DOHH2 (cell line): ENCODE measurements at regions not wholly inside any gene's neighbourhood (a gene's known extent, or its start where the extent isn't known, plus 50 kb on each side); places are given as distances from the start of the nearest gene placed in this dataset.

Experiments
- H3F3A ChIP-seq: fragments of 200-600 bp; sonication (generic), shearing (Covaris generic); 2 replicates; pipeline ENCODE4 v1.6.0; 2016; ENCODE audit warnings: antibody characterized with exemption, mild to moderate bottlenecking; ENCODE audit not compliant: control insufficient read depth, insufficient read depth
- H3K27ac ChIP-seq: fragments of 200-600 bp; sonication (generic); 2 replicates; pipeline ENCODE4 v1.5.1; 2014; ENCODE audit warnings: low read depth, mild to moderate bottlenecking, low read length, moderate library complexity
- H3K27me3 ChIP-seq: fragments of 200-600 bp; sonication (generic); 2 replicates; pipeline ENCODE4 v1.6.1; 2014; ENCODE audit warnings: mild to moderate bottlenecking, low read length, mixed read lengths; ENCODE audit not compliant: control insufficient read depth
- H3K36me3 ChIP-seq: fragments of 200-600 bp; sonication (generic); 2 replicates; pipeline ENCODE4 v1.6.1; 2014; ENCODE audit warnings: mild to moderate bottlenecking, low read length, moderate library complexity, mixed read lengths; ENCODE audit not compliant: control insufficient read depth
- H3K4me1 ChIP-seq: fragments of 200-600 bp; sonication (generic); 2 replicates; pipeline ENCODE4 v1.6.1; 2014; ENCODE audit warnings: mild to moderate bottlenecking, low read length, mixed read lengths; ENCODE audit not compliant: control insufficient read depth
- H3K4me2 ChIP-seq: fragments of 200-600 bp; sonication (generic); 2 replicates; pipeline ENCODE4 v1.6.0; 2014; ENCODE audit warnings: mild to moderate bottlenecking, low read length, moderate library complexity
- H3K4me3 ChIP-seq: fragments of 200-600 bp; sonication (generic); 2 replicates; pipeline ENCODE4 v1.5.1; 2014; ENCODE audit warnings: mild to moderate bottlenecking, low read length, mixed read lengths
- H3K79me2 ChIP-seq: fragments of 200-600 bp; sonication (generic); 2 replicates; pipeline ENCODE4 v1.6.1; 2014; ENCODE audit warnings: mild to moderate bottlenecking, low read length, mixed read lengths; ENCODE audit not compliant: control insufficient read depth
- H3K9me2 ChIP-seq: fragments of 200-600 bp; sonication (generic); replicated peaks from 2 replicates; pipeline ENCODE4 v1.6.1; 2014; ENCODE audit warnings: mild to moderate bottlenecking, low read length, mixed read lengths; ENCODE audit not compliant: control insufficient read depth
- H3K9me3 ChIP-seq: fragments of 200-600 bp; sonication (generic); 2 replicates; pipeline ENCODE4 v1.6.1; 2014; ENCODE audit warnings: antibody characterized with exemption, low read length, mixed read lengths; ENCODE audit not compliant: control insufficient read depth, insufficient read depth
- H4K20me1 ChIP-seq: fragments of 200-600 bp; sonication (generic); 2 replicates; pipeline ENCODE4 v1.6.0; 2014; ENCODE audit warnings: low read depth, mild to moderate bottlenecking, antibody characterized with exemption, low read length, moderate library complexity; ENCODE audit not compliant: control insufficient read depth, insufficient read depth
- CTCF ChIP-seq: fragments of 200-600 bp; sonication (generic); IDR thresholded peaks from one replicate; pipeline ENCODE4 v1.5.1; 2014; ENCODE audit warnings: antibody characterized with exemption, mild to moderate bottlenecking, low read depth, low read length; ENCODE audit not compliant: poor library complexity, severe bottlenecking
- EZH2phosphoT487 ChIP-seq: fragments of 200-600 bp; sonication (generic); IDR thresholded peaks from 2 replicates; pipeline ENCODE4 v1.6.1; 2017; ENCODE audit warnings: borderline replicate concordance, mild to moderate bottlenecking, antibody characterized with exemption, low read length, moderate library complexity, mixed read lengths

- H3K4me1 ChIP-seq, result no peaks in the 10 kb centered on the region
- H3K4me3 ChIP-seq, result no peak overlapping the region
- no peaks in the 10 kb centered on the region for H3K36me3 ChIP-seq
- H3K27ac ChIP-seq, result no peak overlapping the region
- no peak overlapping the region for H3K4me2 ChIP-seq
- H4K20me1 ChIP-seq, result no peaks in the 10 kb centered on the region
- H3F3A ChIP-seq, result no peaks in the 10 kb centered on the region
- H3K79me2 ChIP-seq, result no peaks in the 10 kb centered on the region
- no peaks in the 10 kb centered on the region for H3K9me3 ChIP-seq
- TF ChIP-seq EZH2phosphoT487 (no peak), CTCF (no peak)
- H3K9me2 ChIP-seq, result no peaks in the 10 kb centered on the region
- H3K27me3 ChIP-seq, result no peaks in the 10 kb centered on the region
Measured at GRCh38 chr5:159395202-159395601, 64.9 kb upstream of the IL12B start.

GRCh38 chr5:159398936-159399335 is 68.6 kb upstream of the IL12B start:
- no peak overlapping the region for H3K4me2 ChIP-seq
- no peaks in the 10 kb centered on the region for H3K9me3 ChIP-seq
- peaks cover 5% of the 10 kb centered on the region for H3K27me3 ChIP-seq
- H3K79me2 ChIP-seq, result no peaks in the 10 kb centered on the region
- H4K20me1 ChIP-seq, result no peaks in the 10 kb centered on the region
- H3K4me1 ChIP-seq, result no peaks in the 10 kb centered on the region
- H3K4me3 ChIP-seq, result no peak overlapping the region
- H3F3A ChIP-seq, result no peaks in the 10 kb centered on the region
- H3K9me2 ChIP-seq, result no peaks in the 10 kb centered on the region
- no peak overlapping the region for H3K27ac ChIP-seq
- TF ChIP-seq CTCF (no peak), EZH2phosphoT487 (no peak)
- no peaks in the 10 kb centered on the region for H3K36me3 ChIP-seq

GRCh38 chr5:159400476-159400875 is 70.2 kb upstream of the IL12B start:
- no peaks in the 10 kb centered on the region for H4K20me1 ChIP-seq
- TF ChIP-seq EZH2phosphoT487 (no peak), CTCF (no peak)
- H3F3A ChIP-seq, result no peaks in the 10 kb centered on the region
- H3K27me3 ChIP-seq, result peaks cover 20% of the 10 kb centered on the region
- H3K27ac ChIP-seq, result no peak overlapping the region
- H3K79me2 ChIP-seq, result no peaks in the 10 kb centered on the region
- H3K4me2 ChIP-seq, result no peak overlapping the region
- H3K36me3 ChIP-seq, result no peaks in the 10 kb centered on the region
- peaks cover 2% of the 10 kb centered on the region for H3K4me1 ChIP-seq
- no peaks in the 10 kb centered on the region for H3K9me2 ChIP-seq
- H3K9me3 ChIP-seq, result no peaks in the 10 kb centered on the region
- no peak overlapping the region for H3K4me3 ChIP-seq

- Histone ChIP-seq H3F3A (no peaks in the 10 kb centered on the region), H3K27ac (no peak overlapping the region), H3K9me2 (no peaks in the 10 kb centered on the region), H3K79me2 (no peaks in the 10 kb centered on the region), H3K9me3 (no peaks in the 10 kb centered on the region), H4K20me1 (no peaks in the 10 kb centered on the region), H3K4me2 (no peak overlapping the region), H3K4me1 (peaks cover 9% of the 10 kb centered on the region), H3K4me3 (no peak overlapping the region), H3K27me3 (peaks cover 29% of the 10 kb centered on the region), H3K36me3 (no peaks in the 10 kb centered on the region)
- TF ChIP-seq CTCF, result no peak
- no peak for TF ChIP-seq EZH2phosphoT487
Measured at GRCh38 chr5:159402311-159402710, 72.0 kb upstream of the IL12B start.
